Osteocyte (in vitro differentiated cells): ENCODE measurements at regions not wholly inside any gene's neighbourhood (a gene's known extent, or its start where the extent isn't known, plus 50 kb on each side); places are given as distances from the start of the nearest gene placed in this dataset.

Source experiments
- DNase-seq: peaks from one replicate; pipeline ENCODE4 v3.0.0; 2021; ENCODE audit warnings: mixed read lengths; ENCODE audit not compliant: unreplicated experiment; ENCODE audit errors: extremely low spot score
- H3K27ac Mint-ChIP-seq: one replicate; pipeline ENCODE4 v1.8.0; 2021; ENCODE audit warnings: mild to moderate bottlenecking, mixed read lengths; ENCODE audit not compliant: unreplicated experiment
- H3K27me3 Mint-ChIP-seq: one replicate; pipeline ENCODE4 v1.8.0; 2021; ENCODE audit warnings: mixed read lengths; ENCODE audit not compliant: unreplicated experiment
- H3K36me3 Mint-ChIP-seq: one replicate; pipeline ENCODE4 v1.8.0; 2021; ENCODE audit warnings: mixed read lengths; ENCODE audit not compliant: unreplicated experiment
- H3K4me1 Mint-ChIP-seq: one replicate; pipeline ENCODE4 v1.8.0; 2021; ENCODE audit warnings: mixed read lengths; ENCODE audit not compliant: unreplicated experiment
- H3K4me3 Mint-ChIP-seq: one replicate; pipeline ENCODE4 v1.8.0; 2021; ENCODE audit warnings: mild to moderate bottlenecking, moderate library complexity, mixed read lengths; ENCODE audit not compliant: unreplicated experiment
- H3K9me3 Mint-ChIP-seq: one replicate; pipeline ENCODE4 v1.8.0; 2021; ENCODE audit warnings: mixed read lengths; ENCODE audit not compliant: unreplicated experiment
- CTCF ChIP-seq: fragments of 200-600 bp; sonication (generic); IDR thresholded peaks from 2 replicates; pipeline ENCODE4 v1.5.0; 2021; ENCODE audit warnings: antibody characterized with exemption, mild to moderate bottlenecking, moderate library complexity

- Mint-ChIP-seq H3K4me1 (no peaks in the 10 kb centered on the region), H3K4me3 (no peak overlapping the region), H3K27me3 (no peaks in the 10 kb centered on the region), H3K9me3 (peaks cover 33% of the 10 kb centered on the region), H3K36me3 (no peaks in the 10 kb centered on the region), H3K27ac (no peak overlapping the region)
- TF ChIP-seq CTCF: no peak
- no peak for DNase-seq
Measured at GRCh38 chr21:22476726-22477646, 1478.8 kb downstream of the NCAM2 start.

GRCh38 chr21:22490049-22490448, 1491.8 kb downstream of the NCAM2 start:
- TF ChIP-seq CTCF: no peak
- H3K27me3 Mint-ChIP-seq: no peaks in the 10 kb centered on the region
- peaks cover 21% of the 10 kb centered on the region for H3K9me3 Mint-ChIP-seq
- no peak overlapping the region for H3K27ac Mint-ChIP-seq
- no peak for DNase-seq
- no peaks in the 10 kb centered on the region for H3K4me1 Mint-ChIP-seq
- H3K4me3 Mint-ChIP-seq: no peak overlapping the region
- no peaks in the 10 kb centered on the region for H3K36me3 Mint-ChIP-seq

- H3K4me1 Mint-ChIP-seq: no peaks in the 10 kb centered on the region
- no peak for DNase-seq
- no peaks in the 10 kb centered on the region for H3K27me3 Mint-ChIP-seq
- H3K27ac Mint-ChIP-seq: no peak overlapping the region
- no peaks in the 10 kb centered on the region for H3K36me3 Mint-ChIP-seq
- no peak overlapping the region for H3K4me3 Mint-ChIP-seq
- TF ChIP-seq CTCF: no peak
- peaks cover 9% of the 10 kb centered on the region for H3K9me3 Mint-ChIP-seq
Measured at GRCh38 chr21:22516230-22516629, 1518.0 kb downstream of the NCAM2 start.

GRCh38 chr21:22535630-22536029, 1537.4 kb downstream of the NCAM2 start:
- no peak overlapping the region for H3K27ac Mint-ChIP-seq
- no peak for TF ChIP-seq CTCF
- no peaks in the 10 kb centered on the region for H3K27me3 Mint-ChIP-seq
- peaks cover 62% of the 10 kb centered on the region for H3K9me3 Mint-ChIP-seq
- peaks cover 2% of the 10 kb centered on the region for H3K36me3 Mint-ChIP-seq
- no peak for DNase-seq
- peaks cover 3% of the 10 kb centered on the region for H3K4me1 Mint-ChIP-seq
- no peak overlapping the region for H3K4me3 Mint-ChIP-seq

- Mint-ChIP-seq H3K27me3 (no peaks in the 10 kb centered on the region), H3K4me3 (no peak overlapping the region), H3K36me3 (peaks cover 2% of the 10 kb centered on the region), H3K9me3 (peaks cover 63% of the 10 kb centered on the region), H3K4me1 (peaks cover 3% of the 10 kb centered on the region), H3K27ac (no peak overlapping the region)
- TF ChIP-seq CTCF: no peak
- no peak for DNase-seq
Measured at GRCh38 chr21:22536509-22536908, 1538.3 kb downstream of the NCAM2 start.
